ENCODE measurements at regions not wholly inside any gene's neighbourhood (a gene's known extent, or its start where the extent isn't known, plus 50 kb on each side); places are given as distances from the start of the nearest gene placed in this dataset.

DNA sequence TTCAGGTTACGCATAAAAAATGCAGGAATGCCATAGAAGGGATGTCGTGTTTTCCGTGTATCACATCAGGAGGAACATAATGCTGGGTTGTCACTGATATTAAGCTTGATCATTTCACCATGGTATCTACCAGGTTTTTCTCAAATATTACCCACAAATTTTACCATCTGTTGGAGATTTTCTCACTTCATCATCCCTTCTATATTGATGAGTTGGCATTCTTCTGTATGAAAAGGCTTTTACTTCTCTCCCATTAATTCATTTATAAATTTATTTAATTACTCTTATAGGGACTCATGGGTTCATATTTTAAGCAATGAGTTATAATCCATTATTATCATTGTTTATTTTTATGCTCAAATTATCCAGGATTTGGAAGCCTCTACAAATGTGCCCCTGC lies 608.2 kb downstream of the EPHA4 start:
- ATAC-seq, result no peak
- H3K4me1 Mint-ChIP-seq (ENCODE audit: low read depth), result no peaks in the 10 kb centered on the region
- no peak overlapping the region for H3K4me3 Mint-ChIP-seq
- no peaks in the 10 kb centered on the region for H3K9me3 Mint-ChIP-seq (ENCODE audit: insufficient read depth)
- CTCF ChIA-PET, result no interaction called here
- POLR2A ChIA-PET, result no interaction called here
- H3K36me3 Mint-ChIP-seq (ENCODE audit: low read depth), result no peaks in the 10 kb centered on the region
- no peaks in the 10 kb centered on the region for H3K27me3 Mint-ChIP-seq (ENCODE audit: low read depth)
- no peak overlapping the region for H3K27ac Mint-ChIP-seq
- no peak for DNase-seq

GRCh38 chr2:220966636-220967035 lies 605.5 kb downstream of the EPHA4 start:
- no peak overlapping the region for H3K4me3 Mint-ChIP-seq
- ATAC-seq, result no peak
- DNase-seq, result no peak
- no peaks in the 10 kb centered on the region for H3K4me1 Mint-ChIP-seq (ENCODE audit: low read depth)
- H3K36me3 Mint-ChIP-seq (ENCODE audit: low read depth), result no peaks in the 10 kb centered on the region
- CTCF ChIA-PET, result interaction anchor here (1.0 kb wide), 1 partner anchor 9 kb away, joined by 3 read pairs; no protein-coding TSS in a partner anchor
- H3K27me3 Mint-ChIP-seq (ENCODE audit: low read depth), result no peaks in the 10 kb centered on the region
- no peak overlapping the region for H3K27ac Mint-ChIP-seq
- POLR2A ChIA-PET, result no interaction called here
- no peaks in the 10 kb centered on the region for H3K9me3 Mint-ChIP-seq (ENCODE audit: insufficient read depth)

GRCh38 chr2:220969348-220969747 lies 602.8 kb downstream of the EPHA4 start:
- ATAC-seq (no peak), DNase-seq (no peak)
- Mint-ChIP-seq H3K4me3 (no peak overlapping the region), H3K9me3 (ENCODE audit: insufficient read depth) (no peaks in the 10 kb centered on the region), H3K4me1 (ENCODE audit: low read depth) (no peaks in the 10 kb centered on the region), H3K36me3 (ENCODE audit: low read depth) (no peaks in the 10 kb centered on the region), H3K27me3 (ENCODE audit: low read depth) (no peaks in the 10 kb centered on the region), H3K27ac (no peak overlapping the region)
- ChIA-PET CTCF (no interaction called here), POLR2A (no interaction called here)

DNA sequence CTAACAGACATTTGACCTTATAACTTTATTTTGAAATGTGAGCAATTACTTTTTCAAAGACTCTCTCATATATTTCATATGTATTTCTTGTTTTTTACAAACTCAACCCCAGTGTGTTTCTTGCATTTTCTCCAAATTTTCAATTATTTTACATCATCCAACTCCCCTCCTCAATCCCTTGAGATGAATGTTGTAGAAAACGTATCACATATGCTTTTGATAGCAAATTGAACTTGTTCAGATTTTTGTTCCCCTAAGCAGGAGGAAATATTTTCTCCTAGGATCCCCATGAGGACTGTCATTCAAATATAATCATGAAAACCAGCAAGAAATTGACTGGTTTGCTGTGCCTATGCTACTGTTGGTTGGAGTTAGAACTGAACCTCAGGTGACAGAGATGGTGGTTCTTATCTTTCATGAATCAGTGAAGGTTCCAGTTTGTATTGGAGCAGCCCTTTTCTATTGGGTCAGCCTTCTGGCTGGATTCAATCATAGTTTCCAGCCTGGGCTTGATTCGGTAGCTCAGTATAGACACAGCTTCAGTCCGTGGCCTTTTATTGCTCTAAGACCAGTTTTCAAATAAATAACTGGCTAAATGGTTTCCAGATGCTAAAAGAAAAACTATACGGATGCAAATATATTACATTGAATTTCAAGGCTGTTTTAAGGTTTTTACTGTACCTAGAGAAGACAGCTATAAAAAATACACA lies 591.0 kb downstream of the EPHA4 start:
- ChIA-PET CTCF (no interaction called here), POLR2A (no interaction called here)
- DNase-seq (no peak), ATAC-seq (no peak)
- H3K4me1 Mint-ChIP-seq (ENCODE audit: low read depth), result no peaks in the 10 kb centered on the region
- H3K27ac Mint-ChIP-seq, result no peak overlapping the region
- H3K36me3 Mint-ChIP-seq (ENCODE audit: low read depth), result no peaks in the 10 kb centered on the region
- H3K27me3 Mint-ChIP-seq (ENCODE audit: low read depth), result no peaks in the 10 kb centered on the region
- no peaks in the 10 kb centered on the region for H3K9me3 Mint-ChIP-seq (ENCODE audit: insufficient read depth)
- no peak overlapping the region for H3K4me3 Mint-ChIP-seq

- no peaks in the 10 kb centered on the region for H3K9me3 Mint-ChIP-seq (ENCODE audit: insufficient read depth)
- H3K4me3 Mint-ChIP-seq, result no peak overlapping the region
- CTCF ChIA-PET, result no interaction called here
- H3K27me3 Mint-ChIP-seq (ENCODE audit: low read depth), result no peaks in the 10 kb centered on the region
- POLR2A ChIA-PET, result no interaction called here
- H3K36me3 Mint-ChIP-seq (ENCODE audit: low read depth), result no peaks in the 10 kb centered on the region
- no peaks in the 10 kb centered on the region for H3K4me1 Mint-ChIP-seq (ENCODE audit: low read depth)
- ATAC-seq (no peak), DNase-seq (no peak)
- no peak overlapping the region for H3K27ac Mint-ChIP-seq
These were observed 590.2 kb downstream of the EPHA4 start for GRCh38 chr2:220981926-220982325.

GRCh38 chr2:220985561-220985960 lies 586.5 kb downstream of the EPHA4 start:
- no peak overlapping the region for H3K27ac Mint-ChIP-seq
- POLR2A ChIA-PET, result interaction anchor here (0.7 kb wide), 1 partner anchor 80 kb away, joined by 3 read pairs; no protein-coding TSS in a partner anchor
- no peaks in the 10 kb centered on the region for H3K27me3 Mint-ChIP-seq (ENCODE audit: low read depth)
- H3K4me3 Mint-ChIP-seq, result no peak overlapping the region
- no peak for ATAC-seq
- no peaks in the 10 kb centered on the region for H3K9me3 Mint-ChIP-seq (ENCODE audit: insufficient read depth)
- no peaks in the 10 kb centered on the region for H3K36me3 Mint-ChIP-seq (ENCODE audit: low read depth)
- DNase-seq, result no peak
- H3K4me1 Mint-ChIP-seq (ENCODE audit: low read depth), result no peaks in the 10 kb centered on the region
- CTCF ChIA-PET, result no interaction called here

DNA sequence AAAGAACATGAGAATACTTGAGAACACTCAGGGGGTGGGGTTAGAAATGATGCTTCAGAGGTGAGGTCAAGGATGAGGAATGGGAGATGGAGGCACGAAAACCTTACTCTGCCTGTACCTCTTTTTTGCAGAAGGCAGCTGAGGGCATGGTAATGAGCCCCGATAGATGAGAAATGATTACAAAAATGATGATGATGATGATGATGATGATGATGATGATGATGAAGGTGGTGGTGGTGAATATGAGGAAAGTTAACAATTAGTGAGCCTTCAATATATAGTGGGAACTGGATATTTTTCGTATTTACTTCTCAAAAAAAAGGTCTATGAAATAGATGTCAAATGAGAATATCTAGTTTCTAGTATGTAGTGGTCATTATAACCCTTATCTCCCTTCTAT lies 584.3 kb downstream of the EPHA4 start:
- H3K9me3 Mint-ChIP-seq (ENCODE audit: insufficient read depth), result no peaks in the 10 kb centered on the region
- no peak overlapping the region for H3K4me3 Mint-ChIP-seq
- no peak overlapping the region for H3K27ac Mint-ChIP-seq
- no peaks in the 10 kb centered on the region for H3K27me3 Mint-ChIP-seq (ENCODE audit: low read depth)
- ChIA-PET POLR2A (no interaction called here), CTCF (no interaction called here)
- DNase-seq, result no peak
- no peaks in the 10 kb centered on the region for H3K36me3 Mint-ChIP-seq (ENCODE audit: low read depth)
- no peaks in the 10 kb centered on the region for H3K4me1 Mint-ChIP-seq (ENCODE audit: low read depth)
- no peak for ATAC-seq

GRCh38 chr2:220991972-220992371 lies 580.1 kb downstream of the EPHA4 start:
- DNase-seq, result no peak
- ATAC-seq, result no peak
- Mint-ChIP-seq H3K27ac (no peak overlapping the region), H3K27me3 (ENCODE audit: low read depth) (no peaks in the 10 kb centered on the region), H3K36me3 (ENCODE audit: low read depth) (no peaks in the 10 kb centered on the region), H3K4me3 (no peak overlapping the region), H3K9me3 (ENCODE audit: insufficient read depth) (no peaks in the 10 kb centered on the region), H3K4me1 (ENCODE audit: low read depth) (no peaks in the 10 kb centered on the region)
- POLR2A ChIA-PET, result no interaction called here
- CTCF ChIA-PET, result no interaction called here

- Mint-ChIP-seq H3K4me3 (no peak overlapping the region), H3K27me3 (ENCODE audit: low read depth) (no peaks in the 10 kb centered on the region), H3K9me3 (ENCODE audit: insufficient read depth) (no peaks in the 10 kb centered on the region), H3K27ac (no peak overlapping the region), H3K36me3 (ENCODE audit: low read depth) (no peaks in the 10 kb centered on the region), H3K4me1 (ENCODE audit: low read depth) (no peaks in the 10 kb centered on the region)
- POLR2A ChIA-PET, result no interaction called here
- ATAC-seq (no peak), DNase-seq (no peak)
- CTCF ChIA-PET, result no interaction called here
These were observed 577.3 kb downstream of the EPHA4 start for GRCh38 chr2:220994846-220995245.

DNA sequence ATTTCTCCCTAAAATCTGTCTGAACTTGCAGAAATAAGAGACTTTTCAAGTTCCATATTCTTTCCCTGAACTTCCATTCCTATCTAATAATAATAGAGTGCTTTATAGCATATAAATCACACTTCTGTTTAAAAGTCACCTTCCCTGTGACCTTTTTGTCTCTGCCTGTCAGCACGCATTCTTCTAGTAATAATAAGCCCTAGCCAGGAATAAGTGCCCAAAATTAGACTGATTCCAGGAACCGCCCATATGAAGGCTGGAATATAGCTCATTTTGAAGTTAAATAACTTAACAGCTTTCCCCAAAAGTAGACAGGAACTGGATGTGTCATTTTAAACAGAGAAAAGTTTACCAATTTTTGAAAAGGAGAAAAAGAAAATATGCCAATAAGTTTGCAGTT lies 576.5 kb downstream of the EPHA4 start:
- Mint-ChIP-seq H3K27me3 (ENCODE audit: low read depth) (no peaks in the 10 kb centered on the region), H3K36me3 (ENCODE audit: low read depth) (no peaks in the 10 kb centered on the region), H3K9me3 (ENCODE audit: insufficient read depth) (no peaks in the 10 kb centered on the region), H3K27ac (no peak overlapping the region), H3K4me3 (no peak overlapping the region), H3K4me1 (ENCODE audit: low read depth) (no peaks in the 10 kb centered on the region)
- POLR2A ChIA-PET, result no interaction called here
- no peak for ATAC-seq
- CTCF ChIA-PET, result no interaction called here
- no peak for DNase-seq

GRCh38 chr2:220998156-220998555 lies 573.9 kb downstream of the EPHA4 start:
- Mint-ChIP-seq H3K27me3 (ENCODE audit: low read depth) (no peaks in the 10 kb centered on the region), H3K36me3 (ENCODE audit: low read depth) (no peaks in the 10 kb centered on the region), H3K9me3 (ENCODE audit: insufficient read depth) (no peaks in the 10 kb centered on the region), H3K4me3 (no peak overlapping the region), H3K4me1 (ENCODE audit: low read depth) (no peaks in the 10 kb centered on the region), H3K27ac (no peak overlapping the region)
- ATAC-seq (no peak), DNase-seq (no peak)
- ChIA-PET CTCF (no interaction called here), POLR2A (no interaction called here)

- Mint-ChIP-seq H3K27me3 (ENCODE audit: low read depth) (no peaks in the 10 kb centered on the region), H3K36me3 (ENCODE audit: low read depth) (no peaks in the 10 kb centered on the region), H3K4me3 (no peak overlapping the region), H3K27ac (no peak overlapping the region), H3K4me1 (ENCODE audit: low read depth) (no peaks in the 10 kb centered on the region), H3K9me3 (ENCODE audit: insufficient read depth) (no peaks in the 10 kb centered on the region)
- ChIA-PET POLR2A (no interaction called here), CTCF (no interaction called here)
- no peak for DNase-seq
- no peak for ATAC-seq
These were observed 572.7 kb downstream of the EPHA4 start for GRCh38 chr2:220999356-220999755.

DNA sequence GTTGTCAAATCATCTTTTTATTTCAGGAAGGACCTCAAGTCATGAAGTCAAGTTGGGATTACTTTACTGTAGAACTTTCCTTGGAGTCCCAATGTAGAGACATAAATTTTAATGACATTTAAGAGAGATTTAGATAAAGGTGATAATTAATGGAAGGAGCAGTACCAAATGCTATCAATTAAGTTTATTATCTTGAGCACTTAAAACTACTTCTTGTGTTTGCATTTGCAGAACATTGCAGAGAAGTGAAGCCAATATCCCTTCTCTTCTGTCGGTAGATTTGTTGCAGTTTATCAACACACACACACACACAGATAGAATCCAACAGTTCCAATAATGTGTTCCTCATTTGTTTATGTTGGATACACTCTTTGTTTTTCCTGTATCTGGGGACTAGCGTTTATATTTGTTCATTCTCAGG lies 570.7 kb downstream of the EPHA4 start:
- no peak for DNase-seq
- no peaks in the 10 kb centered on the region for H3K9me3 Mint-ChIP-seq (ENCODE audit: insufficient read depth)
- no peak overlapping the region for H3K4me3 Mint-ChIP-seq
- H3K27me3 Mint-ChIP-seq (ENCODE audit: low read depth), result no peaks in the 10 kb centered on the region
- POLR2A ChIA-PET, result no interaction called here
- no peaks in the 10 kb centered on the region for H3K36me3 Mint-ChIP-seq (ENCODE audit: low read depth)
- no peak overlapping the region for H3K27ac Mint-ChIP-seq
- ATAC-seq, result no peak
- no peaks in the 10 kb centered on the region for H3K4me1 Mint-ChIP-seq (ENCODE audit: low read depth)
- CTCF ChIA-PET, result no interaction called here
